HG03439 (cell line): ENCODE measurements at regions not wholly inside any gene's neighbourhood (a gene's known extent, or its start where the extent isn't known, plus 50 kb on each side); places are given as distances from the start of the nearest gene placed in this dataset.
"Not testable (repeated sequence)": the region's sequence is repeated elsewhere in the genome, so short reads cannot be mapped to it uniquely, and the experiment has no call there.

ENCODE experiments used
- ATAC-seq: cut with Tn5 transposase; IDR thresholded peaks from one replicate; pipeline ENCODE4 v1.9.1; 2021; ENCODE audit warnings: mild to moderate bottlenecking, moderate library complexity; ENCODE audit not compliant: unreplicated experiment

GRCh38 chr14:30156571-30156970 lies 228.9 kb upstream of the PRKD1 start:
- no peak for ATAC-seq

GRCh38 chr14:30158299-30158698 lies 230.7 kb upstream of the PRKD1 start:
- ATAC-seq = no peak

GRCh38 chr14:30159374-30159773 lies 231.7 kb upstream of the PRKD1 start:
- ATAC-seq = no peak

- ATAC-seq = no peak
Observed at GRCh38 chr14:30160608-30161007, 233.0 kb upstream of the PRKD1 start.

- no peak for ATAC-seq
Observed at GRCh38 chr14:30162066-30162465, 234.4 kb upstream of the PRKD1 start.

- ATAC-seq = no peak
Observed at GRCh38 chr14:30165255-30165654, 237.6 kb upstream of the PRKD1 start.

- ATAC-seq = no peak
Observed at GRCh38 chr14:30177781-30178180, 250.1 kb upstream of the PRKD1 start.

GRCh38 chr14:30179381-30180130 lies 251.9 kb upstream of the PRKD1 start:
- ATAC-seq = no peak

- no peak for ATAC-seq
Observed at GRCh38 chr14:30180219-30180618, 252.6 kb upstream of the PRKD1 start.

GRCh38 chr14:30185832-30186231 lies 258.2 kb upstream of the PRKD1 start:
- no peak for ATAC-seq

GRCh38 chr14:30191639-30192279 lies 264.1 kb upstream of the PRKD1 start:
- no peak for ATAC-seq

GRCh38 chr14:30193101-30193500 lies 265.5 kb upstream of the PRKD1 start:
- no peak for ATAC-seq

GRCh38 chr14:30193845-30194501 lies 266.3 kb upstream of the PRKD1 start:
- ATAC-seq = no peak

- no peak for ATAC-seq
Observed at GRCh38 chr14:30194741-30195148, 267.1 kb upstream of the PRKD1 start.

- ATAC-seq = no peak
Observed at GRCh38 chr14:30195941-30196340, 268.3 kb upstream of the PRKD1 start.

- ATAC-seq = no peak
Observed at GRCh38 chr14:30196861-30197260, 269.2 kb upstream of the PRKD1 start.

GRCh38 chr14:30198720-30199119 lies 271.1 kb upstream of the PRKD1 start:
- ATAC-seq = not testable (repeated sequence)

- no peak for ATAC-seq
Observed at GRCh38 chr14:30204431-30204980, 276.9 kb upstream of the PRKD1 start.

- ATAC-seq = no peak
Observed at GRCh38 chr14:30209136-30209535, 281.5 kb upstream of the PRKD1 start.

GRCh38 chr14:30210630-30211029 lies 283.0 kb upstream of the PRKD1 start:
- ATAC-seq = no peak

- no peak for ATAC-seq
Observed at GRCh38 chr14:30211326-30211725, 283.7 kb upstream of the PRKD1 start.

- ATAC-seq = no peak
Observed at GRCh38 chr14:30214014-30214413, 286.4 kb upstream of the PRKD1 start.
